Activated CD8-positive, alpha-beta memory T cell treated with anti-CD3 and anti-CD28 coated beads for 48 hours (primary cell): ENCODE measurements at regions not wholly inside any gene's neighbourhood (a gene's known extent, or its start where the extent isn't known, plus 50 kb on each side); places are given as distances from the start of the nearest gene placed in this dataset.

ENCODE experiments used
- DNase-seq, 3 experiments: peaks; one replicate each; pipeline ENCODE4 v3.0.0-alpha.2; 2020; ENCODE audit warnings: low read depth in 2 of 3, low spot score in 2 of 3

DNA sequence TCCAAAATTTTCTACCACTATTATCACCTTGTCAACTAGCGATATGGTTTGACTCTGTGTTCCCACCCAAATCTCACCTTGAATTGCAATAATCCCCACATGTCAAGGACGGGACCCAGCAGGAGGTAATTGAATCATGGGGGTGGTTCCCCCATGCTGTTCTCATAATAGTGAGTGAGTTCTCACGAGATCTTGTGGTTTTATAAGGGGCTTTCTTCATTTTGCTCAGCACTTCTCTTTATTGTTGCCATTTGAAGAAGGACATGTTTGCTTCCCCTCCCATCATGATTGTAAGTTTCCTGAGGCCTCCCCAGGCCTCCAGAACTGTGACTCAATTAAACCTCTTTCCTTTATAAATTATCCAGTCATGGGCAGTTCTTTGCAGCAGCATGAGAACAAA lies 73.5 kb upstream of the ZC3H12C start:
- DNase-seq, result no peak

DNA sequence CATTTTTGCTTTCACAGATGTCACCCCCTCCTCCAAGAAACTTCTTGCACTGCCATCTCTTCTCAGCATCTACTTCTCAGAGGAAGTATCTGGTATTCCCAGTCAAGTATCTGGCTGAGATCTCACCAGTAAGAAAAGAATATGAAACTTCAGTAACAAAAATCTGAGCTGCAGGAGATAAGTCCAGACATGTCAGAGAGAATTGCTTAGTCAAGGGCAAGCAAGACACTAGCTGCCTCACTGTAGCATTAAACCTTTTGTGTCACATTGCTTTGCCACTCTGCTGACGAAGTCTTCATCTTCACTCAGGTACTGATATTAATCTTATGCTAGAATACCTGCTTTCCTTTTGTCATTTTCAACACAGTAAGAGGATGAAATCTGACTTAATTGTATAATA lies 70.6 kb upstream of the ZC3H12C start:
- DNase-seq, result no peak

DNA sequence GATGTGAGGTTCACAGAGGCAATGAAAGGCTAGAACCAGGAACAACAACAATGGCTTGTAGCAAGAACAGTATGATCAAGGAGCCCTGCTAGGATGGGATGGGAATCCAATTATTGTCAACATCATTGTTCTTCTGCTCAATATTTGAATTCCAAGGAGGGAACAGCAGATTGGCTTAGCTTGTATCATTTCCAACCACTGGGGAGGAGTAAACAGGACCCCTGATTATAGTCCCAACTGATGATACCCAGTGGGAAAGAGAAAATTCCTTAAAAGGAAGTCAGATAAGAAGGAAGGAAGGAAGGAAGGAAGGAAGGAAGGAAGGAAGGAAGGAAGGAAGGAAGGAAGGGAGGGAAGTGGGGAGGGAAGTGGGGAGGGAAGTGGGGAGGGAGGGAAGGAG lies 69.5 kb upstream of the ZC3H12C start:
- no peak for DNase-seq

DNA sequence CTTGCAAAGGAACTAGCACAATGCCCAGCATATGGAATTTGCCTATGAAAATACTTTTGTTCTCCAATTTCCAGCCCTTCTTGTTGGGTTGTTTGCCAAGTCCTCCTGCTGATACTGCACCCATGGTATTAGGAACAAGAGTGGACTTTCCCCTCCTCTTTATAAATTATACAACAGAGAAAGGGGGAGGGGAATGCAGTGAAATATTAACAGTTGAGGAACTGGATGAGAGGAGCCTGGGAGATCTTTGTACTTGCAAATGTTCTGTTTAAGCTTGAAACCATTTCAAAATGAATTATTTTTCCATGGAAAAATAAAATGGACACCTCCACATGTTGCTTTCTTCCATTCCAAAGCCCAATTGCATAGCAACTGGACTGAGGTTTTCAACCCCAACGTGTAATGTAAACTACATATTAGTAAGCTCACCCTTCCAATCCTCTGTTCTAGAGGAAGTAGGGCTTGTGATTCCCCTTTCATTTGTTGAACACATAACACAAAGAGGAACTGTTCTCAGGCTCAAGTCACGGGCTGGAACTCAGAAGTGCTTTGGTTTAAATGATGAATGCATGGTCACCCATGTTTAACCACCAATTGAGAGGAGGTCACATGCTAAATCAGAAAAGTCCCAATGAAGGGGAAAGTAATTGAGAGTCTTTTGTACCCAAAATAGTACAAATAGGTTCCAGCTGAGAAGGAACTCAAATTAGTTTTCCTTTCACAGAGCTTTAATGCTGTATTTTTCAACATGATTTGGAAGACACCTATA lies 66.2 kb upstream of the ZC3H12C start:
- DNase-seq, result no peak

DNA sequence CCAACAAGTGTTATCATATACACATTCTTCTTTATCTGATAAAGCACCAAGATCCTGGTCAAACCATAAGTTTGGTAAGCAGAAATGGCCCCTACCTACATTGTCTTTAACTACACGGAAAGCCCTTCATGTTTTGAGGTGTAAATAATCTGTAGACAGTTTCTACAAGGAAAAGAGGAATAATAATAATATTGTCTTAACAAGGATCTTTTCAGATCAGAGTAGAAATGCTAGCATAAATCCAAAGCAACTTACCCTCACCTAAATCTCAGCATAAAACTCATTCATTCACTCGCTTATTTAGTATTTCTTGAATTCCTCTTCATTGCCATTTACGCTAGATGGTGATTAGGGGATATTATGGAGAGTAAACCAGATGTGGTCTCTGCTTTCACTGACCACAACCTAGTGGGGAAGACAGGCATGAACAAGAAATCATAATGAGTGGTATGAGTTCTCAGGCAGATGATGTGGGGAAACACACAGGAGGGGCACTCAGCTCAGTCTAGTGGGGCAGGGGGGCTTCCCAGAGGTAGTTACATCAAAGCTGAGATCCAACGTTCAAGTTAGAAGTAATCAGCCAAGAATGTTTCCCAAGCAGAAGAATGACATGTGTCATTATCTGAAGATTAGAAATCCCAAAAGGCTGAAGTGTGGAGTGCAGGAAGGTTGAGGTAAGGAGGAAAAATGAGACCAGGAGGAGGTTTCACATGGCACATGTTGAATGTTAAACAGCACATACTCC lies 65.4 kb upstream of the ZC3H12C start:
- no peak for DNase-seq

DNA sequence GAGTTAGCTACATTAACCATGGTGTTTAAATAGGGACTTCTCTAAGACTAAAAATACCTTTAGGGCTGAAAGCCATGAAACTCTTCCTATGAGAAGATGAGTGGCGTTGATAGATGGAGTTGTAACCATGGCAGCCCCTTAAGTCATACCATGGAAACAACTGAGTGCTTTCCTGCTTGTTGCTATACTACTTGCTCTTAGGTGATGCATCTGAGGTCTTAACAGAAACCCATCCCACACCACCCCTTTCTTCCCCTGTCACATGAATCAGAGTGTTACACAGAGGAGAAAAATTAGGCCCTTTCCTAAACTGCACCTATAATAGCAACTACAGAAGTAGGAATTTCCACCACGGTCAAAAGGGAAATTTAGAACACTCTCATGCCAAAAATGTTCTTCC lies 64.3 kb upstream of the ZC3H12C start:
- DNase-seq, result no peak

DNA sequence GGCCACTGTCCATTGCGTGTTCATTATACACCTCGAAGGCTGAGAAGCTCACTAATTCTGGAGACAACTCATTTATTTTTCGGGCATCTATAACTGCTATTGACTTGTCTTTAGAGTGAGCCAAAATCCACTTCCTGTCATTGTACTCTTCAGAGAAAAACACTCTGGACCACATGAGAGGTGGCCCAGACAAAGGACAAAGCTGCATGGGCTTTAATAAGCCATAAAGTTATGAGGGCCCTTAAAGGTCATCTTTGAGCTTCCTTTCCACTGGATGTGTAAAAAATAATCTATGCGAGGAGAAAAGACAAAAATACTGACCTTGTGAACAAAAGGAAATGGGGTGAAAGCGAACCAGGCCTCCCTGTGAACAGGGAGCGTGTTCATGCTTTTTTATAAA lies 63.5 kb upstream of the ZC3H12C start:
- DNase-seq, result no peak

DNA sequence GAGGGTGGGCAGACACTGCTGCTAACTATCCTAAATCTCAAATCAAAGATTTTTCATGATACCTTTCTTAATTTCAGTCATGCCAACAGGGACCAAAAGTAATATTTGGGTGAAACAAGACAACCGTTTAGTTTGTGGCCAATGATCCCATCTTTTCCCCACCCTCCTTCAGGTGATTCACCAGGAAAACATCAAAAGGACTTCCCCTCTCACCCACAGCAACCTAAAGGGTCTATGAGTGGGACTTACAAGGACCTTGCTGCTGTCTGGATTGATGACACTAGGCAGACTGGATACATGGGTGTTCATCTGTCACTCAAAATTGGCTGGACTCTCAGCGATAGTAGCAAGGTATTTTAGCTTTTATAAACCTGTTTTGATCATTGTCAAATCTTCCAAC lies 62.0 kb upstream of the ZC3H12C start:
- no peak for DNase-seq

DNA sequence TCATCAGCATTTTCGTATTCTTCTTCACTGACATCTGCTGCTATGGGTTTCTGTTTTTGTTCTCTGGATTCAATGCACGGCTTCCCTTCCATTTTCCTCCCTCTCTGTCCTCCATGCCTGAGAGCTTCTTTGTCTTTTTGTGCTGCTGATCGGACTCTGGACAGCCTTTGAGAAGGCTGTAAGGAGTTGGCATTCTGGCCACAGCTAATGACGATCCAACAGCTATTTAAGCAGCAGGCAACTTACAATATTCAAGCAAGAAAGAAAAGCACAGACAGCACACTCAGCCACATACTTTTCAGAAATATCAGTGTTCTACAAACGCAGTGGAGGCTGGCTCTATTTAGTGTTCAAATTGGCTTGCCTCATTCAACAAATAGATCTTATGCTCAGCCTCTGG lies 60.9 kb upstream of the ZC3H12C start:
- no peak for DNase-seq

DNA sequence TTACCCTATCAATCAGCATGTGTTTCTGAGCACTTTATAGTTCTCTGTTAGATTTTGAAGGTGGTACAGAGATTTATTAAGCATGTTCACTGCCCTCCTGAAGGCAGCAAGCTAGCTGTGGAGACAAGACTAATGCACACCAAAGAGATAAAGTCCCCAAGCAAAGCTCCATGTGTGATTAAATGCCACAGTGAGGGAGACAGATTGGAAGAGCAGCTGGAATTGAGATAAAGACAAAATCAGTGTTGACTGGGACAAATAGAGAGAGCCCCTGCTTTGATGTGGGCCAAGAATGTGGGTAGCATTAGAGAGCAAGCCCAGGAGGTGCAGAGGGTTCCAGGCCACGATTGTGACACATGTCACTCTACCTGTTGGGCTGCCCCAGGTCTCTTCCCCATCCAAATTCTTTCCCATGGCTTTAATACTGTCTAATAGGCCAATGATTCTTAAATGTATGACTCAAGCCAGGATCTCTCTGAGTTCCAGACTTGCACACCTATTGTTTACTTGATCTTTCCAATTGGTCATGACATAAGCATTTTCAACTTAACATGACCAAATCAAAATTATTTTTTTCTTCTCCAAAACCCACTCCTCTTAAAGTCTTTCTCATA lies 60.1 kb upstream of the ZC3H12C start:
- DNase-seq, result no peak

DNA sequence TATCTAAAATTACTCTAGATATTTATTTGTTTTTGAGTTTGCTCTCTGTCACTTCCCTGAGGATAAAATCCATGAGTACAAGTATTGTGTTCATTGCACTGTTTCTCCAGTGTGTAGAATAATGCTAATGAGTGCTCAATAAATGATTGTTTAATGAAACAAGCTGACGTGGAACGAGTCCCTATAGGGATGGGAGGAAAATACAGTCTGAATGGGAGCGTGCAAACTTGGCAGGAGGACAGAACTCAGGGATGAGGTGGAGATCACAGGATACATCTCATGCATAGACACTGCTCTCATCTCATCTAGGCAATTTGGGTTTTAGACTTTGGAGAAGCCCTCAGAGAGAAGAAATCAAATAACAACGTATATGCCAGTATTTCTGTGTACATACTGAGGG lies 58.4 kb upstream of the ZC3H12C start:
- DNase-seq, result no peak

DNA sequence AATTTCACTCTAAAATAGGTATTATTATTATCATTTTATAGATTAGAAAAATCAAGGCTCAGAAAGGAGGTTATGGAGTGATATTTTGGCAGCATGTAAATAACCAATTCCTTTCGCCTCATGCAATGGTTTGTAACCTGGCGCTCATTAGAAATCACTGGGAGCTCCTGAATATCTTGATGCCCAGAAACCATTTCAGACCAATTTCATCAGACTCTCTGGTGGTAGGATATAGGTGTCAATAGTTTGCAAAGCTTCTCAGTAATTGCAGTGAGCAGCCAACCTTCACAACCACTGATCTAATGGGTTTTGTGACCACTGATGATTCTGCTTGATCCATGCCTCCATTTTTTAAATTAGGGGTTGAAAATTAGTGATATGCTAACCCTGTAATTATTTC lies 57.8 kb upstream of the ZC3H12C start:
- DNase-seq, result no peak

DNA sequence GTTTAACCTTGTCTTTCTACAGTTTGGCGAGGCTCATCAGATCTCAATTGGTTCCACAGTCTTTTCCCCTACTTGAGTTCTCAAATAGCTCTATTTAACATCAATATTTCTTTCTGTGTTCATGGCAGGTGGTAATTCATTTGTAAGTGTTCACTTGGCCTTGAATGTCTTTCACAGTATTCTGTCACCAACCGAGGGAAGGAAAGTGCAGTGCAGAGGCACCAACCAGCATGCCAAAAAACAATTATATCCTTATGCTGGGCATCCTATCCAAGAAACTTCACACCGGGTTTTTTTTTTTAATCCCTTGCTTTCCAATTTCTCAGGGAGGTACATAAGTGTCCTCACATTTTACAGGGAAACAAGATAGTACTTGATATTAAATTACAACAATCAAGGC lies 55.0 kb upstream of the ZC3H12C start:
- DNase-seq, result no peak
